ENCODE measurements at regions not wholly inside any gene's neighbourhood (a gene's known extent, or its start where the extent isn't known, plus 50 kb on each side); places are given as distances from the start of the nearest gene placed in this dataset.

- TF ChIP-seq CTCF (IDR thresholded peaks at IDR 0.05; ENCODE audit: low read depth, low read length): no peak
- TF ChIP-seq POLR2A (IDR thresholded peaks at IDR 0.05; ENCODE audit: extremely low read depth, insufficient read length): no peak
- no peak for TF ChIP-seq MAX (IDR thresholded peaks at IDR 0.05; ENCODE audit: low read depth, low read length)
Observed at GRCh38 chr12:72863671-72864070, 591.5 kb downstream of the TRHDE start.
